ENCODE measurements at regions not wholly inside any gene's neighbourhood (a gene's known extent, or its start where the extent isn't known, plus 50 kb on each side); places are given as distances from the start of the nearest gene placed in this dataset.

DNA sequence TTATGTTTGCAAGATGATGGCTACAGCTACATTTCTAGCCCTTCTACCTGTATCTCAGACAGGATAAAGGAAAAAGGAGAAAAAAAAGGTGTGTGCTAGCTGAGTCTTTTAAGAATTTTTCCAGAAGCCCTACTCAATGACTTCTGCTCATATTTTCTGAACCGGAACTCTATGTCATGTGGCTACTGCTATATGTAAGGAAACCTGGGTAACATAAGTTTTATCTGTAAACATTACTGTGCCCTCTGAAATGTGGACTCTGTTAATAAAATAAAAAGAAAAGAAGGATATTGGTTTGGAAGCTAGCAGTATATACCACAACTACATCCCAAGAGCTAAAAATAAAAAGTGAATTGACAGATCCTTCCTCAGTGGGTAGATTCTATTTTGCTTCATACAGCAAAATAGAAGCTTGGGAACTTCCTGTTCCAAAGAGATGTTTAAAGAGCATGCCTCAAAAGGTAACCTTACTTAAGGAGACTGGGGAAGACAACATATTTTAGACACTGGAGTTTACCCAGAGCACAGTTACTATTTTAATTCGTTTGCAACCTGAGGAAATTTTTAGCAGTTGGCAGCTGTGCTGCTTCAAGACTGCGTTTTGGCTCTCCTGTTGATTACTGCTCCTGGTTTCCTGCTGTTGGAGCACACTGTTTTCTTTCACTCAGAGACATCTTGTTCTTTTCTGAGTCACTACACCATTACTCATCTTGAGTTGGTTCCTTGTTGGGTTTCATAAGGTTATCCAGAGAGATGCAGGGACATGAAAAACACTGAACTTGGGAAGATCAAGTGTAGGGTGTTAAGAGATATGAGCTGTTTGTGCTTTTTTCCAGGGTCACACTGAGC lies 280.7 kb downstream of the NFKBIZ start:
- no peaks in the 10 kb centered on the region for H3K27me3 Mint-ChIP-seq
- no peak overlapping the region for H3K4me3 Mint-ChIP-seq
- peaks cover under 1 to 14% (median 8%) of the 10 kb centered on the region in 3 donors for H3K4me1 Mint-ChIP-seq
- peaks cover 0 to 2% (median 1%) of the 10 kb centered on the region in 3 donors for H3K9me3 Mint-ChIP-seq
- no peak overlapping the region for H3K27ac Mint-ChIP-seq
- H3K36me3 Mint-ChIP-seq, result peaks cover 3% of the 10 kb centered on the region

- Mint-ChIP-seq H3K27ac (no peak overlapping the region), H3K36me3 (peaks cover 3% of the 10 kb centered on the region), H3K27me3 (no peaks in the 10 kb centered on the region), H3K4me3 (no peak overlapping the region), H3K9me3 (no peaks in the 10 kb centered on the region), H3K4me1 (peaks cover 8 to 27% (median 13%) of the 10 kb centered on the region in 3 donors)
Measured at GRCh38 chr3:102132370-102132769, 283.1 kb downstream of the NFKBIZ start.

- H3K27me3 Mint-ChIP-seq, result no peaks in the 10 kb centered on the region
- peaks cover 8 to 27% (median 13%) of the 10 kb centered on the region in 3 donors for H3K4me1 Mint-ChIP-seq
- H3K9me3 Mint-ChIP-seq, result no peaks in the 10 kb centered on the region
- H3K36me3 Mint-ChIP-seq, result peaks cover 3% of the 10 kb centered on the region
- peak overlapping the region in 1 of 4 donors; percentile 63 for H3K4me3 Mint-ChIP-seq
- no peak overlapping the region for H3K27ac Mint-ChIP-seq
Measured at GRCh38 chr3:102133376-102133775, 284.1 kb downstream of the NFKBIZ start.

DNA sequence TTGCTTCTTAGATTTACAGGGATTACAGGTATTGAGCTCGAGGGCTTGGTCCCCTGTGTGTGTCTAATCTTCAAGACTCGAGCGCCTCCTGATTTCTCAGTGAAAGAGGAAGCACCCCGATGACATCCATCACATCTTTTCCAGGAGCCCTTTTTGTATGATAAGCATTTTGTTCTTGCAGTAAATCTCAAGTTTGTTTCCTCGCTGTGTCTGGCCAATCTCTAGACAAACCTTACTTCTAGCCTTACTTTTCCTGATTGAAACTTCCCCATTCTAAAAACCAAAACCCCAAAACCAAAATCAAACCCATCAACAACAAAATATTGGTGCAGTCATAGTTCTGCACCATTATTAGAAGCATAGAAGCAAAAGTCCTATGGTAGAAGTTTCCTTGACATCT lies 286.0 kb downstream of the NFKBIZ start:
- H3K4me1 Mint-ChIP-seq, result peaks cover 8 to 21% (median 9%) of the 10 kb centered on the region in 3 donors
- H3K36me3 Mint-ChIP-seq, result no peaks in the 10 kb centered on the region
- H3K27ac Mint-ChIP-seq, result peak overlapping the region in 1 of 3 donors; percentile 9
- H3K4me3 Mint-ChIP-seq, result no peak overlapping the region
- no peaks in the 10 kb centered on the region for H3K9me3 Mint-ChIP-seq
- H3K27me3 Mint-ChIP-seq, result no peaks in the 10 kb centered on the region

DNA sequence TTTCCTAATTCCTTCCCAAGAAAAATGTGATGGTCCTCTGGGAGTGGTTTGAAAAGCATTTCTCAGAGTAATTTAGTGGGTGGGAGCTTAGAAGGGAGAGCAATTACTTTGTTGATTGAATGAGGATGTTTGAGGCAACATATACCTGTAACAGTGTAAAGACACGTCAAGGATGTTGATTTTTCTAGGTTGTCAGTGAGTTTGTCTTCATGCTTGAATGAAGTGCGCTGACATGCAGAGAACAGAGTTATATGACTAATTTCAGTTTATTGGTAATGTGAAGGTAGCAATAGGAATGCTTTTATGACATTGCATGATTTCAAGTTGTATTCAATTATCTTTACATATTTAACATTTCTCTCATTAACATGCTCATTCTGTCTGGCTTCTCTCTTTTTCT lies 286.9 kb downstream of the NFKBIZ start:
- H3K27ac Mint-ChIP-seq, result no peak overlapping the region
- H3K27me3 Mint-ChIP-seq, result no peaks in the 10 kb centered on the region

DNA sequence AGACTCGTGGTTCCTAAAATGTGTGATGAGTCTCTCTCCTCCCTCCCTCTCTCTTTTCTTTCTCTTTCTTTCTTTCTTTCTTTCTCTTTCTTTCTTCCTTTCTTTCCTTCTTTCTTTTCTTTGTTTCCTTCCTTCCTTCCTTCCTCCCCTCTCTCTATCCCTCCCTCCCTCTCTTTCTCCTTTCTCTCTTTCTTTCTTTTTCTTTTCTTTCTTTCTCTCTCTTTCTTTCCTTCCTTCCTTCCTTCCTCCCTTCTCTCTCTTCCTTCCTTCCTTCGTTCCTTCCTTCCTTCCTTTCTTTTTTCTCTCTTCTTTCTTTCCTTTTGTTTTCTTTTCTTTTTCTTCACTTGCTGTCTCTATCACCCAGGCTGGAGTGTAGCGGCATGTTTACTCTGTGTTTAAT lies 290.8 kb downstream of the NFKBIZ start:
- Mint-ChIP-seq H3K27me3 (no peaks in the 10 kb centered on the region), H3K4me3 (no peak overlapping the region), H3K9me3 (no peaks in the 10 kb centered on the region), H3K27ac (no peak overlapping the region), H3K4me1 (peaks cover 4 to 12% (median 9%) of the 10 kb centered on the region in 3 donors), H3K36me3 (peaks cover 3% of the 10 kb centered on the region)

More for the DNA sequence above, 286.9 kb downstream of the NFKBIZ start:
- H3K4me3 Mint-ChIP-seq, result no peak overlapping the region
- H3K9me3 Mint-ChIP-seq, result no peaks in the 10 kb centered on the region
- no peaks in the 10 kb centered on the region for H3K36me3 Mint-ChIP-seq
- peaks cover 6 to 13% (median 8%) of the 10 kb centered on the region in 3 donors for H3K4me1 Mint-ChIP-seq

GRCh38 chr3:102141096-102141927 lies 292.0 kb downstream of the NFKBIZ start:
- Mint-ChIP-seq H3K4me3 (no peak overlapping the region), H3K36me3 (peaks cover 5% of the 10 kb centered on the region), H3K9me3 (no peaks in the 10 kb centered on the region), H3K4me1 (peaks cover 0 to 3% (median 1%) of the 10 kb centered on the region in 3 donors), H3K27ac (no peak overlapping the region), H3K27me3 (no peaks in the 10 kb centered on the region)

GRCh38 chr3:102141928-102142239 lies 292.6 kb downstream of the NFKBIZ start:
- H3K36me3 Mint-ChIP-seq, result peaks cover 5% of the 10 kb centered on the region
- H3K4me3 Mint-ChIP-seq, result no peak overlapping the region
- no peaks in the 10 kb centered on the region for H3K9me3 Mint-ChIP-seq
- peaks cover 0 to 3% (median 1%) of the 10 kb centered on the region in 3 donors for H3K4me1 Mint-ChIP-seq
- peaks cover 1% of the 10 kb centered on the region for H3K27me3 Mint-ChIP-seq
- H3K27ac Mint-ChIP-seq, result no peak overlapping the region

- Mint-ChIP-seq H3K9me3 (peaks cover 0 to 2% (median 2%) of the 10 kb centered on the region in 3 donors), H3K27me3 (peaks cover 1% of the 10 kb centered on the region), H3K4me3 (no peak overlapping the region), H3K27ac (no peak overlapping the region), H3K4me1 (peaks cover 0 to 3% (median 0%) of the 10 kb centered on the region in 3 donors), H3K36me3 (peaks cover 6% of the 10 kb centered on the region)
Measured at GRCh38 chr3:102142379-102143060, 292.3 kb upstream of the ZPLD1 start.

DNA sequence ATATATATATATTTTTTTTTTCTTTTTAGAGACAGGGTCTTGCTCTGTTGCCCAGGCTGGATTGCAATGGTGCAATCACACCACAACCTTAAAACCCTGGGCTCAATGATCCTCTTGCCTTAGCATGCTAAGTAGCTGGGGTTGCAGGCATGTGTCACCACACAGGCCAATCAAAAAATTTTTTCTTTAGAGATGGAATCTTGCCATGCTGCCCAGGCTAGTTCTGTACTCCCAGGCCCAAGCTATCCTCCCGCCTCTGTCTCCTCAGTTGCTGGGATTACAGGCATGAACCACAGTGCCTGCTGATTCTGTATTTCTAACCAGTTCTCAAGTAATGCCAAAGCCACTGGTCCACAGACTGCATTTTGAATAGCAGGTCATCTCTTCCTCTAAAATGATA lies 291.3 kb upstream of the ZPLD1 start:
- no peak overlapping the region for H3K27ac Mint-ChIP-seq
- H3K4me1 Mint-ChIP-seq, result peaks cover 0 to 3% (median 0%) of the 10 kb centered on the region in 3 donors
- peaks cover 6% of the 10 kb centered on the region for H3K27me3 Mint-ChIP-seq
- peaks cover 0 to 2% (median 2%) of the 10 kb centered on the region in 3 donors for H3K9me3 Mint-ChIP-seq
- H3K4me3 Mint-ChIP-seq, result no peak overlapping the region
- peaks cover 8% of the 10 kb centered on the region for H3K36me3 Mint-ChIP-seq

DNA sequence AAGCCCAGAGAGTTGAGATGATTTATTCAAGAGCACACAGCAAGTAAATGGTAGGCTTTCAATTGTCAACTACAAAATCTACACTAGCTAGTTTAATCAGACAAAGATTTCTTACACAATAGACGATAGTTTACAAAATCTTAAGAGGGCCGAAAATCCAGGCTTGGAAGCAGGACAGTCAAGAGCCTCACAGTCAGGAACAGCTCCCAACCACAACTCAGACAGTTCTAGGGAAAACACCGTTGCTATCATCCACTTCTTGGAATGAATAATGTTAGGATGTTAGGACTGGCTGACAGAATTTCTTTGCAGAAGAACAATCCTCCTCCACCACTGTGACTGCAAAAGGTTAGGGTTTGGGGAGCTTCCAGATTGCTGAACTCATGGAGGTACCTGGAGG lies 290.8 kb upstream of the ZPLD1 start:
- Mint-ChIP-seq H3K4me3 (no peak overlapping the region), H3K27ac (no peak overlapping the region), H3K4me1 (peaks cover 0 to 3% (median 0%) of the 10 kb centered on the region in 3 donors)

GRCh38 chr3:102148598-102149337 lies 286.0 kb upstream of the ZPLD1 start:
- H3K9me3 Mint-ChIP-seq, result peaks cover 4 to 21% (median 14%) of the 10 kb centered on the region in 3 donors
- H3K27me3 Mint-ChIP-seq, result peaks cover 6% of the 10 kb centered on the region
- no peak overlapping the region for H3K4me3 Mint-ChIP-seq
- no peak overlapping the region for H3K27ac Mint-ChIP-seq
- H3K4me1 Mint-ChIP-seq, result no peaks in the 10 kb centered on the region
- H3K36me3 Mint-ChIP-seq, result peaks cover 9% of the 10 kb centered on the region

More for the DNA sequence above, 290.8 kb upstream of the ZPLD1 start:
- peaks cover 0 to 2% (median 2%) of the 10 kb centered on the region in 3 donors for H3K9me3 Mint-ChIP-seq
- peaks cover 6% of the 10 kb centered on the region for H3K27me3 Mint-ChIP-seq
- H3K36me3 Mint-ChIP-seq, result peaks cover 8% of the 10 kb centered on the region

DNA sequence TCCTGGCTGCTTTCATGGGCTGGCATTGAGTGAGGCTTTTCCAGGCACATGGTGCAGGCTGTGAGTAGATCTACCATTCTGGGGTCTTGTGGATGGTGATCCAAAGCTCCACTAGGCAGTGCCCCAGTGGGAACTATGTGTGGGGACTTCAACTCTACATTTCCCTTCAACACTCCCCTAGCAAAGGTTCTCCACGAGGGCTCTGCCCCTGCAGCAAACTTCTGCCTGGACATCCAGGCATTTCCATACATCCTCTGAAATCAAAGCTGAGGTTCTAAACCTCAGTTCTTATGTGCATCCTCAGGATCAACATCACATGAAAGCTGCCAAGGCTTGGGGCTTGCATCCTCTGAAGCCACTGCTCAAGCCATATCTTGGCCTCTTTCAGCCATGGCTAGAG lies 282.9 kb upstream of the ZPLD1 start:
- Mint-ChIP-seq H3K9me3 (peaks cover 4 to 21% (median 14%) of the 10 kb centered on the region in 3 donors), H3K27me3 (peaks cover 4% of the 10 kb centered on the region), H3K36me3 (peaks cover 7% of the 10 kb centered on the region), H3K27ac (no peak overlapping the region), H3K4me1 (no peaks in the 10 kb centered on the region), H3K4me3 (no peak overlapping the region)

- no peak overlapping the region for H3K4me3 Mint-ChIP-seq
- no peaks in the 10 kb centered on the region for H3K4me1 Mint-ChIP-seq
- peaks cover 5 to 10% (median 6%) of the 10 kb centered on the region in 3 donors for H3K9me3 Mint-ChIP-seq
- no peak overlapping the region for H3K27ac Mint-ChIP-seq
- no peaks in the 10 kb centered on the region for H3K36me3 Mint-ChIP-seq
- no peaks in the 10 kb centered on the region for H3K27me3 Mint-ChIP-seq
Measured at GRCh38 chr3:102156426-102156825, 278.4 kb upstream of the ZPLD1 start.
